OCI-LY7 (cell line): ENCODE measurements at regions not wholly inside any gene's neighbourhood (a gene's known extent, or its start where the extent isn't known, plus 50 kb on each side); places are given as distances from the start of the nearest gene placed in this dataset.

Experiments used
- BruUV-seq: library from RNA; stranded (reverse); fragments of 400-500 nt; replicated peaks from 2 replicates; lab custom pipeline; 2021; lab: Mats Ljungman, UMichigan
- CTCF ChIA-PET: fragments of 300-600 bp; sonication (Branson Sonifier 250); formaldehyde crosslinking; loops from one replicate; lab custom pipeline; 2022; ENCODE audit warnings: antibody characterized with exemption; ENCODE audit not compliant: unreplicated experiment; lab: Charles Lee
- POLR2A ChIA-PET: fragments of 300-600 bp; sonication (Branson Sonifier 250); formaldehyde crosslinking; loops from one replicate; lab custom pipeline; 2022; ENCODE audit warnings: antibody characterized with exemption; lab: Charles Lee
- DNase-seq: peaks from one replicate; pipeline ENCODE4 v3.0.0-alpha.2; 2015; ENCODE audit warnings: low spot score
- H2AFZ ChIP-seq: fragments of 200-600 bp; sonication (generic), shearing (Covaris generic); 2 replicates; pipeline ENCODE4 v1.6.1; 2014; ENCODE audit warnings: mild to moderate bottlenecking, antibody characterized with exemption, low read length, moderate library complexity
- H3K27ac ChIP-seq: fragments of 200-600 bp; sonication (generic); 2 replicates; pipeline ENCODE4 v1.5.1; 2014; ENCODE audit warnings: mixed run types, low read depth, mild to moderate bottlenecking, moderate library complexity, low read length, inconsistent platforms; ENCODE audit not compliant: poor library complexity, severe bottlenecking
- H3K36me3 ChIP-seq: fragments of 200-600 bp; sonication (generic); 2 replicates; pipeline ENCODE4 v1.6.1; 2014; ENCODE audit warnings: mild to moderate bottlenecking, antibody characterized with exemption, low read length, moderate library complexity, mixed read lengths; ENCODE audit not compliant: insufficient read depth
- H3K4me1 ChIP-seq: fragments of 200-600 bp; sonication (generic); 2 replicates; pipeline ENCODE4 v1.5.1; 2014; ENCODE audit warnings: mild to moderate bottlenecking, low read length; ENCODE audit not compliant: insufficient read depth, poor library complexity, severe bottlenecking
- H3K4me2 ChIP-seq: fragments of 200-600 bp; sonication (generic); 2 replicates; pipeline ENCODE4 v1.6.1; 2014; ENCODE audit warnings: mild to moderate bottlenecking, low read length
- H3K4me3 ChIP-seq: fragments of 200-600 bp; sonication (generic); 2 replicates; pipeline ENCODE4 v1.5.1; 2014; ENCODE audit warnings: mild to moderate bottlenecking, low read depth, low read length; ENCODE audit not compliant: poor library complexity, severe bottlenecking
- H3K79me2 ChIP-seq: fragments of 200-600 bp; sonication (generic); 2 replicates; pipeline ENCODE4 v1.6.1; 2016; ENCODE audit warnings: low read depth, mild to moderate bottlenecking, low read length, moderate library complexity, mixed read lengths; ENCODE audit not compliant: insufficient read depth
- H3K9me2 ChIP-seq: fragments of 200-600 bp; sonication (generic); 2 replicates; pipeline ENCODE4 v1.6.1; 2016; ENCODE audit warnings: mild to moderate bottlenecking, low read length, mixed read lengths; ENCODE audit not compliant: insufficient read depth
- H3K9me3 ChIP-seq: fragments of 200-600 bp; sonication (generic); 2 replicates; pipeline ENCODE4 v1.6.1; 2014; ENCODE audit warnings: mild to moderate bottlenecking, mixed run types, low read length, mixed read lengths
- H4K20me1 ChIP-seq: fragments of 200-600 bp; sonication (generic); 2 replicates; pipeline ENCODE4 v1.6.1; 2014; ENCODE audit warnings: mild to moderate bottlenecking, antibody characterized with exemption, low read length, moderate library complexity, mixed read lengths; ENCODE audit not compliant: insufficient read depth
- EZH2phosphoT487 ChIP-seq: fragments of 200-600 bp; sonication (generic); IDR thresholded peaks from 2 replicates; pipeline ENCODE4 v1.6.1; 2018; ENCODE audit warnings: low read depth, borderline replicate concordance, mild to moderate bottlenecking, mixed run types, antibody characterized with exemption, low read length, moderate library complexity, mixed read lengths
- intact Hi-C: fragments of 100-400 bp; cut with micrococcal nuclease; formaldehyde crosslinking; loops from one replicate; pipeline ENCODE4 v1.10.0; 2022; ENCODE audit not compliant: unreplicated experiment
- TF ChIP-seq, protein P1 (sequence below): fragments of 200-600 bp; sonication (generic); conservative IDR thresholded peaks from 2 replicates; pipeline ENCODE4 v1.5.1; 2014; ENCODE audit warnings: mild to moderate bottlenecking, antibody characterized with exemption, low read length, moderate library complexity, mixed read lengths

DNA sequence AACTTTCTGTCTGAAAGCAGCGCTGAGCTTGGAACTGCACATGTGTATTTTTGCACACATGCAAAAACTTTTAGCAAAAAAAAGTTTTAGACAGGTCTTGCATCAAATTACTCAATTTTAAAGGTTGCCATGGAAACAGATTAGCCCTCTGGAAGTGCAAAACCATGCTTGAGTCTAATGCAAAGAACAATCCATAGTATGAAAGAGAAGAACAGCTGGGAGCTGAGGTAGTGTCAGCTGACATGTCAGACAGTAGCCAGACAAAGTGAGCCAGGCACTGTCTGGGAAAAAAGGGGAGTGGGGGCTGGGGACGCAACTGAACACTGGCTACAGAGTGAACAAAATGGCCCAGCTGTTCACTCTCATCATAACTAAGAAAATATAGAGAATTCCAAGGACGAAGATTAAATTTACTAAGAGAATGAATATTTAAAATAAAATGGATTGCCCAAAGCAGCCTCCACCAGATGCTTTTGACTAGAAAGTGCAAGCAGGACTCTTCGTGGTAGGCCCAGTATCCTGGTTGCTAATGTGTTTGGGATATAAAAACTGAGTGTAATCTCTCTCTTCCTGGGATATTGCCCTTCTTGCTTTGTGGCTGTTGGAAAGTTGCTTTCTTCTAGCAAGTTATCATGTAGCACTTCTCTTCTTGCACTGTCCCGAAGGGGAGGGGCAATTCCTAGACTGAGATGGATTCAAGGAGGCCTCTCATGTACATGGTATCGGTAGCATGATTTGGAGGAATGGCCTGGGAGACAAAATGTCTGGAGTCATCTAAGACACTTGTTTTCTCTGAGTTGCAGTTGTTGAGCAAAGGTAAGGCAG is 434.1 kb upstream of the FAT3 start:
- Histone ChIP-seq H3K4me1 (no peaks in the 10 kb centered on the region), H3K36me3 (no peaks in the 10 kb centered on the region), H3K79me2 (no peaks in the 10 kb centered on the region), H3K9me3 (no peaks in the 10 kb centered on the region), H4K20me1 (no peaks in the 10 kb centered on the region), H3K4me3 (no peak overlapping the region), H3K27ac (no peak overlapping the region), H2AFZ (no peak overlapping the region), H3K9me2 (no peaks in the 10 kb centered on the region), H3K4me2 (no peak overlapping the region)
- ChIA-PET POLR2A (no interaction called here), CTCF (no interaction called here)
- TF ChIP-seq EZH2phosphoT487 = no peak
- TF ChIP-seq, protein P1, sequence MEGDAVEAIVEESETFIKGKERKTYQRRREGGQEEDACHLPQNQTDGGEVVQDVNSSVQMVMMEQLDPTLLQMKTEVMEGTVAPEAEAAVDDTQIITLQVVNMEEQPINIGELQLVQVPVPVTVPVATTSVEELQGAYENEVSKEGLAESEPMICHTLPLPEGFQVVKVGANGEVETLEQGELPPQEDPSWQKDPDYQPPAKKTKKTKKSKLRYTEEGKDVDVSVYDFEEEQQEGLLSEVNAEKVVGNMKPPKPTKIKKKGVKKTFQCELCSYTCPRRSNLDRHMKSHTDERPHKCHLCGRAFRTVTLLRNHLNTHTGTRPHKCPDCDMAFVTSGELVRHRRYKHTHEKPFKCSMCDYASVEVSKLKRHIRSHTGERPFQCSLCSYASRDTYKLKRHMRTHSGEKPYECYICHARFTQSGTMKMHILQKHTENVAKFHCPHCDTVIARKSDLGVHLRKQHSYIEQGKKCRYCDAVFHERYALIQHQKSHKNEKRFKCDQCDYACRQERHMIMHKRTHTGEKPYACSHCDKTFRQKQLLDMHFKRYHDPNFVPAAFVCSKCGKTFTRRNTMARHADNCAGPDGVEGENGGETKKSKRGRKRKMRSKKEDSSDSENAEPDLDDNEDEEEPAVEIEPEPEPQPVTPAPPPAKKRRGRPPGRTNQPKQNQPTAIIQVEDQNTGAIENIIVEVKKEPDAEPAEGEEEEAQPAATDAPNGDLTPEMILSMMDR = no peak
- intact Hi-C loops = no loop called here
- BruUV-seq = no TSS peak
- DNase-seq = no peak

GRCh38 chr11:91788764-91789163 is 435.9 kb upstream of the FAT3 start:
- H3K36me3 ChIP-seq = no peaks in the 10 kb centered on the region
- intact Hi-C loops = no loop called here
- H3K4me3 ChIP-seq = no peak overlapping the region
- H3K79me2 ChIP-seq = no peaks in the 10 kb centered on the region
- no peak for DNase-seq
- ChIA-PET CTCF (no interaction called here), POLR2A (no interaction called here)
- no TSS peak for BruUV-seq
- TF ChIP-seq, protein P1 = no peak
- no peak for TF ChIP-seq EZH2phosphoT487
- no peak overlapping the region for H2AFZ ChIP-seq
- H3K4me2 ChIP-seq = no peak overlapping the region
- H3K4me1 ChIP-seq = no peaks in the 10 kb centered on the region
- no peaks in the 10 kb centered on the region for H3K9me3 ChIP-seq
- H3K27ac ChIP-seq = no peak overlapping the region
- H3K9me2 ChIP-seq = no peaks in the 10 kb centered on the region
- no peaks in the 10 kb centered on the region for H4K20me1 ChIP-seq

DNA sequence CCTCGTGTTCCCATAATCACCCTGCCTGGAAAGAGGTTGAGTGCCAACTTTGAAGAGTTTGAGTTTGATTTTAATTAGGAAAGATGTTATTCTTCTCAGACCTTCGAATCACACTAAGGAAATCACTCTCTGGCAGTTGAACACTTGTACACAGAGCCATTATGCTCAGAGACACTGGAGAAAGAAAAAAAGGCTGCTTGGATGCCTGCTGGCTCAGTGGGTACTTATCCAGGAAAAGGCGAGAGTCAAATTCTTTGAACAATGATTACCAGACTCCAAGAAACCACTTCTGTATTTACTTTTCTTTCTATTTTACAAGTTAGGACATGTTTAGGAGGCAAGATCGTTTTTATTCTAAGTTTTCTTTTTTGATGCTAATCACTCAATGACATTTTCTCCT is 438.5 kb upstream of the FAT3 start:
- TF ChIP-seq, protein P1 = no peak
- no peak for TF ChIP-seq EZH2phosphoT487
- Histone ChIP-seq H3K79me2 (no peaks in the 10 kb centered on the region), H3K36me3 (no peaks in the 10 kb centered on the region), H3K27ac (no peak overlapping the region), H3K4me1 (no peaks in the 10 kb centered on the region), H3K4me3 (no peak overlapping the region), H2AFZ (no peak overlapping the region), H3K9me3 (no peaks in the 10 kb centered on the region), H3K9me2 (no peaks in the 10 kb centered on the region), H3K4me2 (no peak overlapping the region), H4K20me1 (no peaks in the 10 kb centered on the region)
- POLR2A ChIA-PET = no interaction called here
- BruUV-seq = no TSS peak
- no peak for DNase-seq
- intact Hi-C loops = no loop called here
- CTCF ChIA-PET = no interaction called here
